Urothelium cell line (cell line): ENCODE measurements at regions not wholly inside any gene's neighbourhood (a gene's known extent, or its start where the extent isn't known, plus 50 kb on each side); places are given as distances from the start of the nearest gene placed in this dataset.
A peak's percentile ranks its signal among the peaks of the same experiment; 100 is the strongest.

ENCODE experiments used
- DNase-seq: peaks from one replicate; pipeline ENCODE4 v3.0.0; 2011; ENCODE audit warnings: low spot score, mixed read lengths
- FAIRE-seq: peaks from 2 replicates; lab custom pipeline; 2011; peaks lifted over from hg19 to GRCh38; lab: Jason Lieb, UNC

DNA sequence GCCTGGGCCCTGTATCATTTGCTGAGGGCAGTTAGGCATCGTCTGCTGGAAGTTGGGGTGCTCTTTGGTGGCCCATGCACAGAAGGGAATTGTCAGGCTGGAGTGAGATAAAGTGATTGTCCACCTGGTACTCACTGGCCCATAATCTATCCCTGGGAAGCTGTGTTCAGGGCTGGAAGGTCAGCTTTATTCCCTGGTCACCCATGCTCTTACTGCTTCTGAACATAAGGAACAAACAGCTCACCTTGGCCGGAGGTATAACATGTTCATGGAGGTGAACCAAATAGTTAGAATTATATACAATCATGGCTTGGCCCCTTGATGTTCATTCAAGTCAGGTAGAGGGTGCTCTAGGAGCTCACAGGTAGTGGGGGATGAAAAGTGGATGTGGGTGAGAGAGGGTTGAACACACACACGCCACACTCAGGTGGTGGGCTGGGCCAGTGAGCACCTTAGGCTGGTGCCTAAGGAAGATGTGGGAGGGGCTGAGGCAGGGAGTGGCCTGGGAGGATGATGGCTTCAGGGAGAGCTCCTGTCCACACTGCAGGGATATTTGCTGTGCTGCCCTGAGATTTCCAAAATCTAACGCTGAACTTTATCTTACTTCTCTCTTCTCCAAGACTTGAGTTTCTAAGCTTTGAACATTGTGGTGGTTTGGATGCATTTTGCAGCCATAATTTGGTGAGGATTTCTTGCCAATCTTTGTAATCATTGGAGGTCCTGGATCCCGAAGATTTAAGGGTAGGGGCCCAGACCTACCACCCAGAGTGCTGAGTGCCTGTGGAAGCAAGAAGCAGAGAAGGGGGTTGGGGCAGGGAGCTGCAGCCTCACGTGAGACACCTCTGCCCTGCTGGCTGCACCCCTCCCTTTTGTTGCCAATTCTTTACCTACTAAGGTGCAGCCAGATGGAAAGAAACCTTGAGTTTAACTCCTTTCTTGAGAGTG lies 420.6 kb downstream of the ZNF536 start:
- FAIRE-seq: no peak

DNA sequence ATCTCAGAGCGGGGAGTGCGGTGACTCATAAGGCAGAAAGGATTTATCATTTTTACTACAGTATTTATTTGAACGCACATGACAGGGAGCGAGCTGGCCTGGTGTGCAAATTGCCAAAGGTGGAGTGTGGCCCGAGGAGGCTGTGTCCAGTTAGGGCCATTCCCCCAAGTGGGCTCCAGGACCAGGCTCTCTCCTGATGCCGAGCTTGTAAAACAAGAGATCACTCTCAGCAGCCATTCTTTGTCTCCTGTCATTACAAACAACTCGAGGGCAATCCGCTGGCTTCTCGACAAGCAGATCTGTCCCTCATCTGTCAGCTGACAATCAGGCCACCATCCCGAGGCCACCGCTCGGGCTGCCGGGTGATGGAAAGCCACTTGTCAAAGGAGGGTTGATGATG lies 418.9 kb downstream of the ZNF536 start:
- FAIRE-seq: no peak
- DNase-seq: no peak

More for the DNA sequence above, 420.6 kb downstream of the ZNF536 start:
- DNase-seq: no peak

DNA sequence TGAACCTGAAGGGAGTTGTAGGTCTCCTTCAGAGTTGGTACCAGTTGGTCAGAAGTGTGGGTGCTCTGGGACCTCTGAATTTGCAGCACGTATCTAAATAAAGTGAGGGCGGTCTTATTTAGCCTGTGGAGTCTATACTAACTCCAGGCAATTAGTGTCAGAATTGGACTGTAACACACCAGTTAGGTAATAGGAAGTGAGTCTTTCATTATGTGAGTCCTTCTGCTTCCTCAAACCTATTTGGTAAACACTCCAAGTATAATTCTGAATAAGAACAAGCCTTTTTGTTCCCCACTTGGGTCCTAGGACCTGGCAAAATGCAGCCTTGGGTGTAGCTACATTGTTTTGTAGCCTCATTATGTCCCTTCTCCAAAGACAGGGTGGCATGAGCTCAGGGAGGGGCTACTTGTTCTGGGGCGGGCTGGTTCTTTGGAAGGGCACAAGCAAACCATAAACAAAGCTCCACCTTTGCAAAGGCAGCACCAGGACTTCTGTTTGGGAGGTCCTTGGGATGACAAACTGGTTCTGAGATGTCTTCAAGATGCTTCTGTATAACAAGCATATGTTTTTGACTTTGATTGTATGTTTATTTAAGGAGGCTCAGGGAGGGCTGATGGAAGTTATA lies 418.0 kb downstream of the ZNF536 start:
- DNase-seq (no peak), FAIRE-seq (no peak)

DNA sequence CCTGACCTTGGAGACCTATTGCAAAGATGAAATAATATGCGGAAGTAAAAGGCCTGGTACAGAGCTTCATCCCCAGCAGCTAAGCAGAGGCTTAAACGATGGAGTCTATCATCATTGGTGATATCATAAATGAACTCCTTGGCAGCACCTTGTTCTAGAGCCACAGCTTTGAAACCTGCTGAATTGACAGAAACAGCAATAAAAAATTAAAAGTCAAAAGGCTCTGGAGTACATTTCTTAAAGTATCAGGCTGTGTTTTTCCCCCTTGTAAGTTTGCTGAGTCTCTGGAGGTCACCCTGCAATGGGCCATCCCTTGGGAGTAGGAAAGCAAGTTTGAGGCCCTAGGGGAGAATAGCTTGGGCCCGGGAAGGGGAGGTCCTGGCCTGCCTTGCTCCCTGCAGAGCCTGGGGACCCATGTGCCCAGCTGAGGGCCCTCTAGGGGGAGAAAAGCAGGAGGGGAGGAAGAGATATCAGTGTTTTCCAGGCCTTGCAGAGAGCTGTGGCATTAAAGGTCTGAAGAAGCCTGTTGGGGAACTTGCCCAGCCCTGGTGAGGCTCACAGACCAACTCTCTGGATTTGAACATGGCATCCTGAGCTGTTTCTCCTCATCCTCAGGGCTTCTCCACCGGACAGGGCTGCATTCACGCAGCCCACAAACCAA lies 416.1 kb downstream of the ZNF536 start:
- FAIRE-seq (no peak), DNase-seq (no peak)

DNA sequence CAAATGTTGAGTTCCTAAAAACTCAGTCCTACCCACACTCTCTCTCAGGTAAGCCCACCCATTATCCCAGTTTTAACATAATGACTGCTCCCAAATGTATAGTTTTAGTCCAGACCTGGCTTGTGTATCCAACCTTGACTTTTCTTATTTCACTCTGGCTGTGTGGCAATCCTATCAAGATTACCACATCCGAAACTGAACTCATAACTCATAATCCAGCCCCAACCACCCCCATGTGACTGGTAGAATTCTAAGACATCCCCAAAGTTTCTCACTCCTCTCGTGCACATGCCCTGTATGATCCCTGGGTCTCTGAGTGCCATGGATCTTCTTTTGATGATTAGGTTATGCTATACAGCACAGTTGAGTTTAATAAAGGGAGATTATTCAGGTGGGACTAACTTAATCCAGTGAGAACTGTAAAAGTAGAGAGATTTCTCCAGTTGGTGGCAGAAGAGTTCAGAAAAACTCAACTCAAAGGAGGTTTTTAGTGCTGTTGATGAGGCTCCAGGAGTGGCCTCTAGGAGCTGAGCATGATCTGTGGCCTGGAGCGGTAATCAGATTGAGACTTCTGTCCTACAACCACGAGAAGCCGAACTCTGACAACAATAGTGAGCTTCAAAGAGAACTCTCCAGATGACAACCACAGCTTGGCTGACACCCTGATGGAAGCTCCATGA lies 413.4 kb downstream of the ZNF536 start:
- FAIRE-seq: no peak
- DNase-seq: no peak

DNA sequence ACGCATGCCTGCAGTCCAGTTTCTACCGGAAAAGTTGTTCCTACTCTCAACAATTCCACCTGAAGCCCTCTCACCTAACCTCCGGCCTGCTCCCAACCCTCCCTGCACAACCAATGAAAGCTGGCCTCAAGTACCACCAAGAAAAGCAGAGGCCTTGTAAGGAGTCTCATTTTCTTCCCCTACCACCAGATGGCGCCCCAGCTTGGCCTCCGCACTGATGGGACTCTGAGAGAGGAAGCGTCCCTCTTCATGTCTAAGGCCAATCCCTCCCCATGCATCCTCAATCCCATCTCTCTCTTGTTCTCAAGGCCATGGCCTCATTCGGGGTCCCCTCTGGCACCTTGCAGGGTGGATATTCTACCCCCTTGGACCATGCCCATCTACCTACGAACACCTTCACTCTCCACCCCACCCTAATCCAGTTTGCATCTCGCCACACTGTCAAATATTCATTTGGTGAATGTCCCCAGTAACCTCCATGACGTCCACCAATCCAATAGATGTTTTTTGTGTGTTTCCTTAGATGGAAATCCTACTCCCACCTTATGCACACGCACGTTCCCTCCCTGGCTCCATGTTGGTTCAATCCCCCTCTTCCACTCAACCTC lies 412.8 kb downstream of the ZNF536 start:
- FAIRE-seq (peak; percentile 17), DNase-seq (peak; percentile 70)

DNA sequence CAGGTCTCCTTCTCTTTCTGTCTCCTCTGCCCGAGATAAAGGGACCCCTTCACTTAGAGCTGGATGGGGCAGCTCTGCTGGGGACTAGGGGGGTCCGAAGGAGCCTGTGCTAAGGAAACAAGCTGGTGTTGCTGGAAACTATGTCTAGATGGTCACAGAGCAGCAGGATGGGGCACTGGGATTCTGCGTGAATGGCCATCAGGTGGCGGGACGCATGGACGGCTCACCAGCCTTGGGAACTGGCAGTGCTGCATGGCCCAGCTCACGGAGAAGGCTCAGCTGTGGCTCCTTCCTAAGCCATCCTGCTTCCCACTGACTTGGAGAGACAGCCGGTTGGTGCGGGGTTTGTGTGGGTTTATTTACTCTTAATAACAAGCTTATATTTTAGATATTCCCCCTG lies 411.8 kb downstream of the ZNF536 start:
- no peak for FAIRE-seq

DNA sequence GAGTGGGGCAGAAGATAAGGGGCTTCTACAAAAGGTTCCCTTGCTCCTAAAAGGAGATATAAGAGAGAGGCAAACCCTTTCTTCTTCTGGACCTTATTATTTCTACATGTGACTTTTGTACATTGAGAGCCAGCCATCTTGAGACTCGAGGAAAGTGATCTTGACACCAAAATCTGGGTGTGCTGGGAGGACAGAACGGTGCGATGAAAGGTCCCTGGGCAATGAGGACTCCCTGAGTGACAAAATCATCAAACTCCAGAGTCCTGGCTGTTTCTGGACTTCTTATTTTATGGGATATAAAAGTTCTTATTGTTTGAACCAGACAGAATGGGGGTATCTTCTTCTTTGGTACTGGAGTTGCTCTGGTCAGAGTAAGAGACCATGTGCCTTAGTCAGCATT lies 411.0 kb downstream of the ZNF536 start:
- FAIRE-seq: no peak
- DNase-seq: no peak

More for the DNA sequence above, 411.8 kb downstream of the ZNF536 start:
- DNase-seq: no peak

DNA sequence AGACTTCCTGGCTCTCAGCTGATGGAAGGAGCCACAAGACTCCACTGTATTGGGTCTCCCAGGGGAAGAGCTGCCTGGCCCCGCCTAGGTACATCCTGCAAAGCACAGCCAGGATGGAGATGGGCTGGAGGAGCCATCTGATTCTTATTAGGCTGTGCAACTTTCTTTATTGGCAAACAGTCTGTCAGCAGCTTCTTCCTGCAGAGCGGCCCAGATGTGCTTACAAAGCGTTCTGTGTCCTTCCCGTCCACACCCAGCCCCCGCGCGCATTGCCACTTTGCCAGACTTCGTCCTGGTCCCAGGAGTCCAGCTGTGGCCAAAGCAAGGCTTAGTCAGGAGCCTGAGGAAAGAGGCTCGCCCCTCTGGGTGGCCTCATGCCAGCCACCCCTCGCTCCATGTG lies 409.3 kb downstream of the ZNF536 start:
- no peak for DNase-seq
- no peak for FAIRE-seq

DNA sequence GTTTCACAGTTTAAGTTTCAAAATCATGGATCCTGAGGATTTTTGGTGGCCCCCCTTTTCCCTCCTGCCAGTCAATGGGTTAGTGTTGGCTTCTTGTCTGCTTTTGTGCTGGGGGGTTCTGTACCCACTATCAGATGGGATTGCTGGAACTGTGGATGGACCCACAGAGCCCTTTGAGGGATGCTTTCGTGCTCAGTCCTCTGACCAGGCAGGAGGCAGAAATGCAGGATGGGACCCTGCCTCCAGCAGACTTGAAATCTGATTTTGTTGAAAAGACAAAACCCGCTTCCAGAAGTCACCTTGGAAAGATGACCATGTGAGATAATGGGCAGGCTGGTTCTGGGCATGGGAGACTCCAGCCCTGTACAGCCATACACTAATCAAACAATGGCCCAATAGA lies 408.9 kb downstream of the ZNF536 start:
- FAIRE-seq (no peak), DNase-seq (no peak)

DNA sequence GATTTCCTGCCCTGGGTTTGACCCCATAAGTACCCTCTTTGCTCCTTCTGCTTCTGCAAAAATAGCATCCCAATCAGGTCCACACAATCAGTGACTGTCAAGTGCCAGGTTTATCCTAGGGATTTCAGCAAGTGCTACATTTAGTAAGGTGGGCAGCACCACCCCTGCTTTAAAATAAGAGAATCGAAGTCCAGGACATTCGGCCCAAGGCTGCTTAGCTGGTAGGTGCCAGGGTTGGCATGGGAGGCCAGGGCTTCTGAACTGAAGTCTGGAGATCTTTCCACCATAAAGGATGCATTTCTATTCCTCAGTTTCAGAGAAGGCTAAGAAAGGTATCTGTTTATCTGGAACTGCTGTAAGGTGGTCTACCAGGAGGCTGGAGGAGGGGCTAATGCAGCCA lies 408.3 kb downstream of the ZNF536 start:
- FAIRE-seq: no peak
- DNase-seq: no peak

DNA sequence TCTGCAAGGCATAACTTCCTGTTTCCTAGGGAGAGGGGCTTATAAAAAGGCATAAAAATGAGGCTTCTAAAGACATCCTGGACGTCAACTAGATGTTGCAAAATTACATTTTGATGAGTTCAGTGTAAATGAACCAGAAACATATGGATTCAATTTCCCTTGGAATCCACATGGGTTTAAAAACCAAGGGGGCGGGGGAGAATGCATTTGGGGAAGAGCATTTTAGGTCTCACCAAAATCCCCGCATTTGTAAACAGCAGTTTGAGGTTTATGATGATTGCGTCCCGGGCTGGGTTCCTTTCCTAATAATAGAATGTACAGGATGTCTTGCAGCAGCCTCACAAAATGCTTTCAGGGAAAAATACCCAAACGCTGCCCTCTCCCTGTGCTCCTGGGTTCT lies 407.8 kb downstream of the ZNF536 start:
- no peak for DNase-seq
- no peak for FAIRE-seq

DNA sequence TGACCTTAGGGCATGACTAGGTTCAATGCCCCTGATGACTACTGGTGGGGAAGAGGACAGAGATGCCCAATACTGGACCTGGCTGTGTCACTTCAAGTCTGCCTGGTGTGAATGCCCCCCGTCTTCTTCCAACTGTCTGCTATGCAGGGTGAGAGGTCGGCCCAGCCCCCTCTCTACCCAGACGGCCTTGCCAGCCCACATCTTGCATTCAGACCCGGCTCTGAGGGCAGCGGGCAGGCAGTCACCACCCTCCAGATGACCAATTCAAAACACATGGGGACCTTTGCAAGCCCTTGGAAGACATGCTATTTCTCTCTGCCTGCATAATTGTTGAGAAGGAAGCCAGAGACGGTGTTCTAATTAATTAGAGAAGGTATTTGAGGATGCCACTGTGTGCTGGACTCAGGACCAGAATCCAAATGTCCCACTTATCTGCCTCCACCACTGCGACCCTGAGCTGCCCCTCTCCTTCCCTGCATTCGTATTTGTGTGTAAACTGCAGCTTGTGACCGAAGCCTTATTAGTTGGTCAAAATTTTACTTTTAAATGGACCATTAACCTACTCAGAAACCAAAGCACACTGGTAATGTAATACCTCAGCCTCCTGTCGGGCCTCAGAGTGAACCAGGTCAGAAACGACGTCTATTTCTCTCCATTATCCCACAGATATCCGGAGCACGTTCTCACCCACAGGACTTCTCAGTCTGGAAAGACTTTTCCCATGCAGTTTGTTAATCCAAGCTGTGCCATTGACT lies 407.0 kb downstream of the ZNF536 start:
- no peak for DNase-seq
- no peak for FAIRE-seq

DNA sequence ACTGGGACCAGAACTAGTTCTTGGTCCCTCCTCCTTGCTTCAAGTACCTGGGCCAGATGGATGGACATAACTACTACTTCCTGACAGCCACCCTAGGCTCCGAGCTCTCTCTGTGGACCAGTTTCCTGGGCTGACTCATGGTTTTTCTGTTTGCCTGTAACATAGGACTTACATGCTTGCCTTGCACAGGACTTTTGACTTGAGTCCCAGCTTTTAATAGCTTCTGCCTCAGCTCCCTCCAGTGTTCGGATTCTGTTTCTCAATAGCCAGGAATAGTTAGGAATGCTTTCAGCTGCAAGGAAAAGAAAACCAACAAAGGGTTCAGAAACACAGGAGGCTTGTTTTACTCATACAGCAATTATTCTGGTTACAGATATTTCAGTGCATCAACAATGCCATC lies 405.9 kb downstream of the ZNF536 start:
- no peak for FAIRE-seq
- no peak for DNase-seq

DNA sequence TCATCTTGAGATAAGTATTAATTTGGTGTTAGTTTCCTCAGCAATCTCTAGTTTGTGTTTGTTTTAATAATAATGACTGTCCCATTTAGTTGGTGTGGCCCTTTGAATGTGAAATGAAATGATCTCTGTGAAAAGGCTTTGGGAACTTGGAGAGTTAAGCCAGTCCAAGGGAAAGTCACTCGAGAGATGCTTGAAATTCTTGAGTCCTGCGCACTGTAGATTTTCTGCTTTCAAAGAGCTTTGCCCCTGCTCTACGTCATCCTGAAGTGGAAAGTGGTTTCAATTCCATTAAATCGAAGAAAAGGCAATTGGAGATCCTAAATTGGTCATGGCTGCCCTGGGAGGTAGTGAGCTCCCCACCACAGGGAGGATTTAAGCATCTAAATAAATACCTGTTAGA lies 403.8 kb downstream of the ZNF536 start:
- FAIRE-seq (no peak), DNase-seq (no peak)

DNA sequence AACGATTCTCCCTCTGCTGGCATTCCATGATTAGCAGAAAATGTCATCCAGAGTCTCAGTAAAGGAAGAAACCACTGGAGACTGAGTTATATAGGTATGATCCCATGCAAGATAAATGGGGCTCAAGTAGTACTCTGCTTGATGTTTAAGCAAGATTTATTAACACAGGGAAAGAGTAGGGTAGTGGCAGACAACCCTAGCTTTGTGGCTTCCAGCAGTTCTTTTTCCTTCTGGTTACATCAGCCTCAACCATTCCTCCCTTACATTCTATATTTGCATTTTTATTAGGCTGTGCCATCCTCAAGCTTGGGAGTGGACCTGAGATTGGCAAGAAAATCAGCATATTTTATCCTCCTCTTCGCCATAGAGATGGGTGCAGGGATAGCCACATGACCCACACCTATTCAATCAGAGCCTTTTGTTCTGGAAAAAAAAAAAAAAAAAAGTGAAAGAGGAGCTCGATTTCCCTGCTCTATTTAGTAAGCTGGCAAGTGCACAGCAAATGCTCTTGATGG lies 402.1 kb downstream of the ZNF536 start:
- FAIRE-seq: no peak

DNA sequence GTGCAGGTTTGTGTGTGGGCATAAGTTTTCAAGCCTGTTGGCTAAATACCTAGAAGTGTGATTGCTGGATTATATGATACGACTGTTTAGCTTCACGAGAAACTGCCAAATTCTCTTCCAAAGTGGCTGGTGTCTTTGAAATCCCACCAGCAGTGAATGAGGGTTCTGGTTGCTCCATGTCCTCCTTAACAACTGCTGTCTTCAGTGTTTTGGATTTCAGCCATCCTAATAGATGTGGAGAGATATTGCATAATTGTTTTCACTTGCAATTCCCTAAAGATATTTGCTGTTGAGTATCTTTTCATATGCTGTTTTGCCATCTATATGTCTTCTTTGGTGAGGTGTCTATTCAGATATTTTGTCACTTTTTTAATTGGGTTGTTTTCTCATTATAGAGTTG lies 390.5 kb downstream of the ZNF536 start:
- DNase-seq (no peak), FAIRE-seq (no peak)

More for the DNA sequence above, 402.1 kb downstream of the ZNF536 start:
- no peak for DNase-seq

DNA sequence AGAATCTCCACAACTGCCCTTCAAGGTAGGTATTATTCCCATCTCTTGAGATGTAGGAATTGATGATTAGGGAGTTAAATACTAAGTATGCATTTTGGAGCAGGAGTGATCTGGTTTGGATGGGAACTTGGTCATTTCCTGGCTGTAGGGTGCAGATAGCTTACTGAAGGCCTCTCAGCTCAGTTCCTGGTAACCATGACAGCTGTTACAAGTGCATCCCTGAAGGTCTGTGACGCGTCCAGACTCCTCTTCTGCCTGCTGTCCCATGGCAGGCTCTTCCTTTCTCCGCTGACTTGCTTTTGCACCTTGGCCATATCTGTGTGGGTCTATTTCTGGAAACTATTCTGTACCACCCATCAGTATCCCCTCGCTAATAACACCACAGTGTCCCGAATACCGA lies 387.8 kb downstream of the ZNF536 start:
- no peak for DNase-seq
- FAIRE-seq: no peak

DNA sequence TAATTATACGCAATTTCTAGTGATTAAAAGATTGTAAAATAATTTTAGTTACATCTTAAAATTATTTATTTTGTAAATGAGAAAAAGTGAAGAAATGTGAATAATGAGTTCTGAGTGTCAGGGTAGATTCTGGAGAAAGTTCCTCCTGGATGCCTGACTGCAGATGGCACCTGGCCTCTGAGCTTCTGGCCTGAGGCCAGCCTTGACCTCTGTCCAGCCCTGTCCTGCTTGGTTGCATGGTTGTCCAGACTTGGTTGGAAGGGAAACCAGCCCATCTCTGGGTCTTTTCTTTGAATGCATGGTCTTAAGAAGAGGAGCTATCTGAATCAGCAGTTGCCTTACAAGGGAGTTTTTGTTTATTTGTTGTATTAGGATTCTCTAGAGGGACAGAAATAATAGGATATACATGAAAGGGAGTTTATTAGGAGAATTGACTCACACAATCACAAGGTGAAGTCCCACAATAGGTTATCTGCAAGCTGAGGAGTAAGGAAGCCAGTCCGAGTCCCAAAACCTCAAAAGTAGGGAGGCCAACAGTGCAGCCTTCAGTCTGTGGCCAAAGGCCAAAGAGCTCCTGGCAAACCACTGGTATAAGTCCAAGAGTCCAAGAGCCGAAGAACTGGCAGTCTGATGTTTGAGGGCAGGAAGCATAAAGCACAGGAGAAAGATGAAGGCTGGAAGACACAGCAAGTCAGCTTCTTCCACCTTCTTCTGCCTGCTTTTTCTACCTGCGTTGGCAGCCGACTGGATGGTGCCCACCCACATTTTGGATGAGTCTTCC lies 385.8 kb downstream of the ZNF536 start:
- FAIRE-seq (no peak), DNase-seq (no peak)
